Body of pancreas (tissue), 4 donors: ENCODE measurements at regions not wholly inside any gene's neighbourhood (a gene's known extent, or its start where the extent isn't known, plus 50 kb on each side); places are given as distances from the start of the nearest gene placed in this dataset.

ENCODE experiments used
- ATAC-seq: fragments of 150-250 bp; one replicate; pipeline ENCODE4 v1.9.1; 2016
- DNase-seq, 4 donors: peaks; one replicate each; pipeline ENCODE4 v3.0.0-alpha.2; 2019
- H3K27ac ChIP-seq, 4 donors: fragments of 200-600 bp; sonication (generic); 1 replicate in 3 of 4; 2 replicates in 1 of 4; pipeline versions ENCODE4 v1.5.1 to v1.6.1; 2016 to 2019; ENCODE audit warnings: mild to moderate bottlenecking in 1 of 4, mixed read lengths in 1 of 4, moderate library complexity in 1 of 4
- H3K27me3 ChIP-seq, 2 donors: fragments of 200-600 bp; sonication (generic); one replicate each; pipeline ENCODE4 v1.6.0; 2016; ENCODE audit warnings: mild to moderate bottlenecking in 1 of 2
- H3K36me3 ChIP-seq, 2 donors: fragments of 200-600 bp; sonication (generic); replicated peaks in 1 of 2; 2 replicates each; pipeline ENCODE4 v1.5.1; 2016; ENCODE audit warnings: low read depth in 2 of 2; ENCODE audit not compliant: insufficient read depth in 1 of 2
- H3K4me1 ChIP-seq: fragments of 200-600 bp; sonication (generic); one replicate; pipeline ENCODE4 v1.6.0; 2016
- H3K4me3 ChIP-seq, 2 donors: fragments of 200-600 bp; sonication (generic); 1 replicate in 1 of 2; 2 replicates in 1 of 2; pipeline ENCODE4 v1.5.1; 2016 to 2019
- H3K9me3 ChIP-seq, 3 donors: fragments of 200-600 bp; sonication (generic); 1 replicate in 2 of 3; 2 replicates in 1 of 3; pipeline ENCODE4 v1.5.1; 2016
- CTCF ChIP-seq, 7 experiments: fragments of 450-650 bp in 4 of 7; fragments of 200-600 bp in 3 of 7; sonication (generic) in 3 of 7; IDR thresholded peaks; one replicate each; pipeline ENCODE4 v1.5.1; 2016 to 2019; ENCODE audit warnings: antibody characterized with exemption in 7 of 7
- POLR2A ChIP-seq, 3 donors: fragments of 450-650 bp; IDR thresholded peaks; one replicate each; pipeline ENCODE4 v1.6.1; 2016; ENCODE audit warnings: antibody characterized with exemption in 3 of 3, mild to moderate bottlenecking in 2 of 3
- WGBS, 2 donors: methylation state at CpG; one replicate each; pipeline ENCODE4 v1.1.5; 2017; 5-methylcytosine and 5-hydroxymethylcytosine counted together
- intact Hi-C: fragments of 100-400 bp; cut with DNase I; formaldehyde crosslinking; loops from one replicate; pipeline ENCODE4 v1.15.1; 2023

- WGBS, 2 donors, result 77 to 84% methylated on average over 3 of the region's 3 CpGs
- ATAC-seq (no peak), DNase-seq (no peak)
- Histone ChIP-seq H3K4me3 (no peak overlapping the region), H3K27ac (no peak overlapping the region), H3K4me1 (no peaks in the 10 kb centered on the region), H3K9me3 (no peaks in the 10 kb centered on the region), H3K27me3 (no peaks in the 10 kb centered on the region), H3K36me3 (no peaks in the 10 kb centered on the region)
- intact Hi-C loops, result no loop called here
- TF ChIP-seq CTCF (IDR thresholded peaks at IDR 0.05), result no peak
- no peak for TF ChIP-seq POLR2A (IDR thresholded peaks at IDR 0.05)
Measured at GRCh38 chr18:38923540-38923939, 1357.9 kb upstream of the CELF4 start.

GRCh38 chr18:38923126-38923525 is 1357.5 kb upstream of the CELF4 start:
- ATAC-seq (no peak), DNase-seq (no peak)
- H3K27me3 ChIP-seq, result no peaks in the 10 kb centered on the region
- intact Hi-C loops, result no loop called here
- H3K4me1 ChIP-seq, result no peaks in the 10 kb centered on the region
- no peaks in the 10 kb centered on the region for H3K36me3 ChIP-seq
- H3K27ac ChIP-seq, result no peak overlapping the region
- H3K9me3 ChIP-seq, result no peaks in the 10 kb centered on the region
- H3K4me3 ChIP-seq, result no peak overlapping the region
- 43 to 59% methylated on average over 1 of the region's 1 CpG for WGBS, 2 donors
- no peak for TF ChIP-seq POLR2A (IDR thresholded peaks at IDR 0.05)
- no peak for TF ChIP-seq CTCF (IDR thresholded peaks at IDR 0.05)

GRCh38 chr18:38909972-38910371 is 1344.4 kb upstream of the CELF4 start:
- Histone ChIP-seq H3K27me3 (no peaks in the 10 kb centered on the region), H3K9me3 (no peaks in the 10 kb centered on the region), H3K36me3 (no peaks in the 10 kb centered on the region), H3K4me1 (no peaks in the 10 kb centered on the region), H3K27ac (no peak overlapping the region), H3K4me3 (no peak overlapping the region)
- intact Hi-C loops, result no loop called here
- DNase-seq, result no peak
- ATAC-seq, result no peak
- 49 to 54% methylated on average over 2 of the region's 2 CpGs for WGBS, 2 donors
- TF ChIP-seq CTCF (IDR thresholded peaks at IDR 0.05), result no peak
- no peak for TF ChIP-seq POLR2A (IDR thresholded peaks at IDR 0.05)

- WGBS, 2 donors, result 32 to 39% methylated on average over 2 of the region's 2 CpGs
Measured at GRCh38 chr18:38902796-38903195, 1337.2 kb upstream of the CELF4 start.

More at GRCh38 chr18:38902796-38903195, 1337.2 kb upstream of the CELF4 start:
- no peak for TF ChIP-seq POLR2A (IDR thresholded peaks at IDR 0.05)
- no peak for TF ChIP-seq CTCF (IDR thresholded peaks at IDR 0.05)
- no peak for ATAC-seq
- intact Hi-C loops, result no loop called here
- no peak overlapping the region for H3K4me3 ChIP-seq
- H3K4me1 ChIP-seq, result no peaks in the 10 kb centered on the region
- DNase-seq, result no peak
- no peaks in the 10 kb centered on the region for H3K36me3 ChIP-seq
- no peaks in the 10 kb centered on the region for H3K9me3 ChIP-seq
- H3K27ac ChIP-seq, result no peak overlapping the region
- H3K27me3 ChIP-seq, result no peaks in the 10 kb centered on the region
